ENCODE measurements at regions not wholly inside any gene's neighbourhood (a gene's known extent, or its start where the extent isn't known, plus 50 kb on each side); places are given as distances from the start of the nearest gene placed in this dataset.

DNA sequence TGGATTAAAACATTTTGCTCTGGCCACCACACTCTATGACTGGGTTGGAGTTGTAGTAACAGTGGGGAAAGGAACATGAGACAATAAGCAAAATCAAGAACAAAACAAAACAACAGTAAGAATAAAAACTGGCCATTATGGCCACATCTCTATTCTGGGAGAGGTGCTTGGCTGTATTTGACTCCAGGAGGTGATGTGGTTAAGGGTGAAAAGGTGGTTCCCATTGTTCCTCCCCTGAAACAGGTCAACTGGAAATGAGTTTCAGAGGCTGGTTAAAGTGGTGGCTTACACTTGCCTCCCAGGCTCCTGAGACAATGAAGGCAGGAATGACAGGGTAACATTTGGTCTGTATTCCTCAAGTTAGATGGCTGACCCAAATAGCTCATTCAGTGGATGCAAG lies 67.3 kb upstream of the FANCL start:
- H3K36me3 Mint-ChIP-seq (ENCODE audit: low read depth): no peaks in the 10 kb centered on the region
- H3K4me1 Mint-ChIP-seq: no peaks in the 10 kb centered on the region
- H3K27me3 Mint-ChIP-seq (ENCODE audit: low read depth): no peaks in the 10 kb centered on the region
- no peak overlapping the region for H3K27ac Mint-ChIP-seq
- H3K9me3 Mint-ChIP-seq: peaks cover 10% of the 10 kb centered on the region
- H3K4me3 Mint-ChIP-seq: no peak overlapping the region
- TF ChIP-seq, protein P1, sequence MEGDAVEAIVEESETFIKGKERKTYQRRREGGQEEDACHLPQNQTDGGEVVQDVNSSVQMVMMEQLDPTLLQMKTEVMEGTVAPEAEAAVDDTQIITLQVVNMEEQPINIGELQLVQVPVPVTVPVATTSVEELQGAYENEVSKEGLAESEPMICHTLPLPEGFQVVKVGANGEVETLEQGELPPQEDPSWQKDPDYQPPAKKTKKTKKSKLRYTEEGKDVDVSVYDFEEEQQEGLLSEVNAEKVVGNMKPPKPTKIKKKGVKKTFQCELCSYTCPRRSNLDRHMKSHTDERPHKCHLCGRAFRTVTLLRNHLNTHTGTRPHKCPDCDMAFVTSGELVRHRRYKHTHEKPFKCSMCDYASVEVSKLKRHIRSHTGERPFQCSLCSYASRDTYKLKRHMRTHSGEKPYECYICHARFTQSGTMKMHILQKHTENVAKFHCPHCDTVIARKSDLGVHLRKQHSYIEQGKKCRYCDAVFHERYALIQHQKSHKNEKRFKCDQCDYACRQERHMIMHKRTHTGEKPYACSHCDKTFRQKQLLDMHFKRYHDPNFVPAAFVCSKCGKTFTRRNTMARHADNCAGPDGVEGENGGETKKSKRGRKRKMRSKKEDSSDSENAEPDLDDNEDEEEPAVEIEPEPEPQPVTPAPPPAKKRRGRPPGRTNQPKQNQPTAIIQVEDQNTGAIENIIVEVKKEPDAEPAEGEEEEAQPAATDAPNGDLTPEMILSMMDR (IDR thresholded peaks at IDR 0.05; ENCODE audit: unreplicated experiment in 3 of 3): no peak

DNA sequence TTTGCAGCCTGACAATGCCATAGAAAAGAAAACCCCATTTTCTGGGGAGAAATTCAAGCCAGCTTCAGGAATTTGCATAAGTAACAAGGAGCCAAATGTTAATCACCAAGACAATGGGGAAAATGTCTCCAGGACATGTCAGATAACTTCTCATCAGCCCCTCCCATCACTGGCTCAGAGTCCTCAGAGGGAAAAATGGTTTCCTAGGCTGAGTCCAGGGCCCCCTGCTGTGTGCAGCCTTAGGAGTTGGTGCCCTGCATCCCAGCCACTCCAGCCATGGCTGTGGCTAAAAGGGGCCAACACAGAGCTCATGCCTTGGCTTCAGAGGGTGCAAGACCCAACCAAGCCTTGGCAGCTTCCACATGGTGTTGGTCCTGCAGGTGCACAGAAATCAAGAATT lies 63.7 kb upstream of the FANCL start:
- no peaks in the 10 kb centered on the region for H3K4me1 Mint-ChIP-seq
- H3K27ac Mint-ChIP-seq: no peak overlapping the region

DNA sequence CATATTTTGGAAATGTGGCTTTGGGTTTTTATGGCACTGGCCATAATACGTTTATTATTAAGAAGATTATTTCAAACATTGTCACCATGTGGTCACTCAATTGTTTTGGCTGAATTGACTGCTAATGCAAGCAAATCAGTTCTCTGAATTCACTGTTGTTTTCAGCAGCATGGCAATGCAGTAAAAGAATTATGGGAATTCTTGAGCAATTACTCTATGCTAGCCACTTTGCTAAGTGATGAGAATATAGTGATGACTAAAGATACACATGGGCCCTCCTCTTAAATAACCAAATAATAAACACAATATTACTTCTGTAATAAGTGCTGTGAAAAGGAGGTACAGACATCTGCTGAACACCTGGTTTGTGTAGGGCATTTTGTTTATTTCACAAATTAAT lies 58.0 kb upstream of the FANCL start:
- TF ChIP-seq, protein P1 (IDR thresholded peaks at IDR 0.05; ENCODE audit: unreplicated experiment in 3 of 3): no peak
- H3K4me3 Mint-ChIP-seq: no peak overlapping the region
- H3K9me3 Mint-ChIP-seq: peaks cover 4% of the 10 kb centered on the region
- no peak overlapping the region for H3K27ac Mint-ChIP-seq
- H3K36me3 Mint-ChIP-seq (ENCODE audit: low read depth): no peaks in the 10 kb centered on the region
- no peaks in the 10 kb centered on the region for H3K4me1 Mint-ChIP-seq
- H3K27me3 Mint-ChIP-seq (ENCODE audit: low read depth): no peaks in the 10 kb centered on the region

More for the DNA sequence above, 63.7 kb upstream of the FANCL start:
- Mint-ChIP-seq H3K36me3 (ENCODE audit: low read depth) (no peaks in the 10 kb centered on the region), H3K9me3 (peaks cover 5% of the 10 kb centered on the region), H3K4me3 (no peak overlapping the region), H3K27me3 (ENCODE audit: low read depth) (no peaks in the 10 kb centered on the region)
- TF ChIP-seq, protein P1 (IDR thresholded peaks at IDR 0.05; ENCODE audit: unreplicated experiment in 3 of 3): no peak

DNA sequence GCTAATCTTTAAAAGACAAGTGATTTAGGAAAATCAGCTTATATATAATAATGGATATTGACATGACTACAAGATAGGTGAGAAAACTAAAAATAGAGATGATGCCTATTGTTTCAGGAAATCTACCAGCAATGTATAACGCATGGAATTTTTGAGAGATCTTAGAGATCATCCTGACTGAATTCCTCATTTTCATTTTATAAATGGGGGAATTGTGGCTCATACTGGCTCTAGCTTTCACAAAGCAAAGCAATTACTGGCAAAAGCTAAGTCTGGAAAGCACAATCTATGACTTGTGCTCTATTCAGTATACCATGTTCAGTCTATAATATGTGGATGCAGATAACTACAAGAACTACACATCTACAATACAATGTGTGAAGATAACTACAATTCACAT lies 51.9 kb upstream of the FANCL start:
- H3K4me3 Mint-ChIP-seq: no peak overlapping the region
- H3K4me1 Mint-ChIP-seq: peaks cover 22% of the 10 kb centered on the region
- H3K36me3 Mint-ChIP-seq (ENCODE audit: low read depth): no peaks in the 10 kb centered on the region
- H3K27ac Mint-ChIP-seq: no peak overlapping the region
- TF ChIP-seq, protein P1 (IDR thresholded peaks at IDR 0.05; ENCODE audit: unreplicated experiment in 3 of 3): no peak
- H3K9me3 Mint-ChIP-seq: no peaks in the 10 kb centered on the region
- H3K27me3 Mint-ChIP-seq (ENCODE audit: low read depth): peaks cover 4% of the 10 kb centered on the region

DNA sequence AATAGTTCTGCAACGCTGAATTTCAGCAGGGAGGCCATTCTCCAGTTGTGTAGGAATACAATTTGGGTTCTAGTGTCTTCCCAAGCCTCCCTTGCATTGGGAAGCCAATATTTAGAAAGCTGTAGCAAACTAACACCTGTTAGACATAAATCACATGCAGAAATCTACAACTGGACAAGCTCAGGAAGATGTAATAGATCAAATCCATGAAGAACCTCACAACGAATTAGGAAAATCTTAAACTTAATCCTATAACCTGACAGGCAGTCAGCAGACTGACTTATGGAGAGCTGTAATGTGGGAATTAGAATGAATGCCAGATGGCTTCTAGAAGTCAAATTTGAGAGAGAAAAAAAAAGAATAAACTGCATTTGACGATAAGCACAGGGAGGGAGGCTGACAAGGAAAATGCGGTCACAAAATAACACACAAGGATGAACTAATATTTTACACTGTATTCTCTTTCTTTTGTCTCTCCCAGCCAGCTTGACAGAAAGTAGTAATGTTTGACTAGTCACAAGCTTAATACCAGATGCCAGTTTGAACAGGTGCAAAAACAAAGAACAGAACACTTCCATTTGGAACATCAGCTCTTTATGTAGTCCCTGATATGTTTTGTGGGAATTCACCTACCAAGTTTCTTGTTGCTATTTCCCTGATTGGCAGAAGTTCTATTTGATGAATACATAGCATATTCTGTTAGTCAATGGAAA lies 50.8 kb upstream of the FANCL start:
- H3K36me3 Mint-ChIP-seq (ENCODE audit: low read depth): no peaks in the 10 kb centered on the region
- H3K27me3 Mint-ChIP-seq (ENCODE audit: low read depth): peaks cover 4% of the 10 kb centered on the region
- H3K4me1 Mint-ChIP-seq: peaks cover 22% of the 10 kb centered on the region

More for the DNA sequence above, 50.8 kb upstream of the FANCL start:
- Mint-ChIP-seq H3K9me3 (no peaks in the 10 kb centered on the region), H3K27ac (peak overlapping the region in 2 of 3 experiments; percentile 14 to 48), H3K4me3 (no peak overlapping the region)
- TF ChIP-seq, protein P1 (IDR thresholded peaks at IDR 0.05; ENCODE audit: unreplicated experiment in 3 of 3): no peak

All from nephron (organoid).